ENCODE measurements at regions not wholly inside any gene's neighbourhood (a gene's known extent, or its start where the extent isn't known, plus 50 kb on each side); places are given as distances from the start of the nearest gene placed in this dataset.
A peak's percentile ranks its signal among the peaks of the same experiment; 100 is the strongest.

- Histone ChIP-seq H3K4me1 (ENCODE audit: control insufficient read depth, low read depth, low read length) (no peaks in the 10 kb centered on the region), H3K79me2 (ENCODE audit: control insufficient read depth, insufficient read depth, low read length) (no peaks in the 10 kb centered on the region), H3K36me3 (ENCODE audit: control insufficient read depth, insufficient read depth, low read length) (no peaks in the 10 kb centered on the region), H3K9ac (ENCODE audit: low read length) (no peak overlapping the region), H4K8ac (ENCODE audit: low read depth, low read length) (no peak overlapping the region), H3K56ac (ENCODE audit: low read length) (no peak overlapping the region), H3K79me1 (ENCODE audit: low read length) (no peaks in the 10 kb centered on the region), H2BK5ac (ENCODE audit: low read length) (no peak overlapping the region), H3K4ac (ENCODE audit: low read depth, low read length) (no peak overlapping the region), H3K4me3 (ENCODE audit: low read length) (no peak overlapping the region), H3K27ac (ENCODE audit: low read depth, low read length) (no peak overlapping the region), H4K5ac (ENCODE audit: low read length) (no peak overlapping the region), H3K23ac (ENCODE audit: low read length) (no peak overlapping the region), H3K18ac (ENCODE audit: low read length) (no peak overlapping the region), H3K4me2 (ENCODE audit: low read length) (no peak overlapping the region), H2AK5ac (ENCODE audit: low read length) (no peak overlapping the region), H2BK15ac (replicated peaks; ENCODE audit: low read depth) (no peak overlapping the region), H2BK120ac (ENCODE audit: low read depth, low read length) (no peak overlapping the region), H3K27me3 (ENCODE audit: insufficient read depth, low read length, poor library complexity) (no peaks in the 10 kb centered on the region)
- DNase-seq = no peak
- WGBS (ENCODE audit: extremely low coverage, insufficient coverage, low lambda C conversion rate) = no CpG with 5 or more reads among the region's 1 CpG
These were observed 152.5 kb downstream of the ZNF648 start for GRCh38 chr1:181909010-181909409.

- Histone ChIP-seq H3K79me1 (ENCODE audit: low read length) (no peaks in the 10 kb centered on the region), H3K4ac (ENCODE audit: low read depth, low read length) (no peak overlapping the region), H3K23ac (ENCODE audit: low read length) (no peak overlapping the region), H3K4me1 (ENCODE audit: control insufficient read depth, low read depth, low read length) (no peaks in the 10 kb centered on the region), H3K56ac (ENCODE audit: low read length) (no peak overlapping the region), H3K9ac (ENCODE audit: low read length) (no peak overlapping the region), H2BK15ac (replicated peaks; ENCODE audit: low read depth) (no peak overlapping the region), H3K4me3 (ENCODE audit: low read length) (no peak overlapping the region), H4K5ac (ENCODE audit: low read length) (no peak overlapping the region), H2AK5ac (ENCODE audit: low read length) (no peak overlapping the region), H3K4me2 (ENCODE audit: low read length) (no peak overlapping the region), H3K36me3 (ENCODE audit: control insufficient read depth, insufficient read depth, low read length) (no peaks in the 10 kb centered on the region), H3K18ac (ENCODE audit: low read length) (no peak overlapping the region), H2BK120ac (ENCODE audit: low read depth, low read length) (no peak overlapping the region), H3K27ac (ENCODE audit: low read depth, low read length) (no peak overlapping the region), H2BK5ac (ENCODE audit: low read length) (no peak overlapping the region), H3K79me2 (ENCODE audit: control insufficient read depth, insufficient read depth, low read length) (no peaks in the 10 kb centered on the region), H3K27me3 (ENCODE audit: insufficient read depth, low read length, poor library complexity) (no peaks in the 10 kb centered on the region), H4K8ac (ENCODE audit: low read depth, low read length) (no peak overlapping the region)
- no CpG with 5 or more reads among the region's 6 CpGs for WGBS (ENCODE audit: extremely low coverage, insufficient coverage, low lambda C conversion rate)
- no peak for DNase-seq
These were observed 154.9 kb downstream of the ZNF648 start for GRCh38 chr1:181906631-181907030.

- H4K8ac ChIP-seq (ENCODE audit: low read depth, low read length) = no peak overlapping the region
- no peaks in the 10 kb centered on the region for H3K4me1 ChIP-seq (ENCODE audit: control insufficient read depth, low read depth, low read length)
- H3K27me3 ChIP-seq (ENCODE audit: insufficient read depth, low read length, poor library complexity) = no peaks in the 10 kb centered on the region
- H3K4ac ChIP-seq (ENCODE audit: low read depth, low read length) = no peak overlapping the region
- H2BK5ac ChIP-seq (ENCODE audit: low read length) = no peak overlapping the region
- H3K9ac ChIP-seq (ENCODE audit: low read length) = no peak overlapping the region
- H4K5ac ChIP-seq (ENCODE audit: low read length) = no peak overlapping the region
- H3K4me3 ChIP-seq (ENCODE audit: low read length) = no peak overlapping the region
- H3K79me1 ChIP-seq (ENCODE audit: low read length) = no peaks in the 10 kb centered on the region
- WGBS (ENCODE audit: extremely low coverage, insufficient coverage, low lambda C conversion rate) = no CpG with 5 or more reads among the region's 2 CpGs
- no peaks in the 10 kb centered on the region for H3K79me2 ChIP-seq (ENCODE audit: control insufficient read depth, insufficient read depth, low read length)
- H3K23ac ChIP-seq (ENCODE audit: low read length) = no peak overlapping the region
- no peak overlapping the region for H3K27ac ChIP-seq (ENCODE audit: low read depth, low read length)
- no peak for DNase-seq
- no peak overlapping the region for H3K18ac ChIP-seq (ENCODE audit: low read length)
- no peak overlapping the region for H3K4me2 ChIP-seq (ENCODE audit: low read length)
- H2AK5ac ChIP-seq (ENCODE audit: low read length) = no peak overlapping the region
- no peak overlapping the region for H3K56ac ChIP-seq (ENCODE audit: low read length)
- H3K36me3 ChIP-seq (ENCODE audit: control insufficient read depth, insufficient read depth, low read length) = no peaks in the 10 kb centered on the region
- no peak overlapping the region for H2BK120ac ChIP-seq (ENCODE audit: low read depth, low read length)
- H2BK15ac ChIP-seq (replicated peaks; ENCODE audit: low read depth) = no peak overlapping the region
These were observed 155.4 kb downstream of the ZNF648 start for GRCh38 chr1:181905944-181906597.

GRCh38 chr1:181898773-181899172, 162.7 kb downstream of the ZNF648 start:
- Histone ChIP-seq H3K18ac (ENCODE audit: low read length) (no peak overlapping the region), H3K56ac (ENCODE audit: low read length) (no peak overlapping the region), H4K8ac (ENCODE audit: low read depth, low read length) (no peak overlapping the region), H3K4me1 (ENCODE audit: control insufficient read depth, low read depth, low read length) (no peaks in the 10 kb centered on the region), H3K79me1 (ENCODE audit: low read length) (no peaks in the 10 kb centered on the region), H2AK5ac (ENCODE audit: low read length) (no peak overlapping the region), H2BK5ac (ENCODE audit: low read length) (no peak overlapping the region), H3K27ac (ENCODE audit: low read depth, low read length) (no peak overlapping the region), H3K4me3 (ENCODE audit: low read length) (no peak overlapping the region), H3K36me3 (ENCODE audit: control insufficient read depth, insufficient read depth, low read length) (no peaks in the 10 kb centered on the region), H2BK15ac (replicated peaks; ENCODE audit: low read depth) (no peak overlapping the region), H3K4ac (ENCODE audit: low read depth, low read length) (no peak overlapping the region), H4K5ac (ENCODE audit: low read length) (no peak overlapping the region), H3K27me3 (ENCODE audit: insufficient read depth, low read length, poor library complexity) (no peaks in the 10 kb centered on the region), H3K79me2 (ENCODE audit: control insufficient read depth, insufficient read depth, low read length) (no peaks in the 10 kb centered on the region), H3K9ac (ENCODE audit: low read length) (no peak overlapping the region), H3K4me2 (ENCODE audit: low read length) (no peak overlapping the region), H3K23ac (ENCODE audit: low read length) (no peak overlapping the region), H2BK120ac (ENCODE audit: low read depth, low read length) (no peak overlapping the region)
- DNase-seq = peak; percentile 7

GRCh38 chr1:181896824-181897223, 164.7 kb downstream of the ZNF648 start:
- no peak overlapping the region for H2BK15ac ChIP-seq (replicated peaks; ENCODE audit: low read depth)
- no peaks in the 10 kb centered on the region for H3K36me3 ChIP-seq (ENCODE audit: control insufficient read depth, insufficient read depth, low read length)
- no peak overlapping the region for H2BK120ac ChIP-seq (ENCODE audit: low read depth, low read length)
- H3K18ac ChIP-seq (ENCODE audit: low read length) = no peak overlapping the region
- WGBS (ENCODE audit: extremely low coverage, insufficient coverage, low lambda C conversion rate) = no CpG with 5 or more reads among the region's 2 CpGs
- H3K4me2 ChIP-seq (ENCODE audit: low read length) = no peak overlapping the region
- no peak for DNase-seq
- H3K56ac ChIP-seq (ENCODE audit: low read length) = no peak overlapping the region
- H4K5ac ChIP-seq (ENCODE audit: low read length) = no peak overlapping the region
- H2BK5ac ChIP-seq (ENCODE audit: low read length) = no peak overlapping the region
- H3K4ac ChIP-seq (ENCODE audit: low read depth, low read length) = no peak overlapping the region
- H3K4me1 ChIP-seq (ENCODE audit: control insufficient read depth, low read depth, low read length) = no peaks in the 10 kb centered on the region
- H3K4me3 ChIP-seq (ENCODE audit: low read length) = no peak overlapping the region
- no peak overlapping the region for H3K27ac ChIP-seq (ENCODE audit: low read depth, low read length)
- no peak overlapping the region for H4K8ac ChIP-seq (ENCODE audit: low read depth, low read length)
- no peaks in the 10 kb centered on the region for H3K79me1 ChIP-seq (ENCODE audit: low read length)
- H3K79me2 ChIP-seq (ENCODE audit: control insufficient read depth, insufficient read depth, low read length) = no peaks in the 10 kb centered on the region
- H2AK5ac ChIP-seq (ENCODE audit: low read length) = no peak overlapping the region
- H3K27me3 ChIP-seq (ENCODE audit: insufficient read depth, low read length, poor library complexity) = no peaks in the 10 kb centered on the region
- H3K9ac ChIP-seq (ENCODE audit: low read length) = no peak overlapping the region
- H3K23ac ChIP-seq (ENCODE audit: low read length) = no peak overlapping the region

- Histone ChIP-seq H3K27me3 (ENCODE audit: insufficient read depth, low read length, poor library complexity) (no peaks in the 10 kb centered on the region), H3K23ac (ENCODE audit: low read length) (no peak overlapping the region), H3K18ac (ENCODE audit: low read length) (no peak overlapping the region), H2BK15ac (replicated peaks; ENCODE audit: low read depth) (no peak overlapping the region), H3K4ac (ENCODE audit: low read depth, low read length) (no peak overlapping the region), H3K4me3 (ENCODE audit: low read length) (no peak overlapping the region), H2BK5ac (ENCODE audit: low read length) (no peak overlapping the region), H3K56ac (ENCODE audit: low read length) (no peak overlapping the region), H3K9ac (ENCODE audit: low read length) (no peak overlapping the region), H3K79me2 (ENCODE audit: control insufficient read depth, insufficient read depth, low read length) (no peaks in the 10 kb centered on the region), H3K27ac (ENCODE audit: low read depth, low read length) (no peak overlapping the region), H4K5ac (ENCODE audit: low read length) (no peak overlapping the region), H3K4me1 (ENCODE audit: control insufficient read depth, low read depth, low read length) (no peaks in the 10 kb centered on the region), H3K36me3 (ENCODE audit: control insufficient read depth, insufficient read depth, low read length) (no peaks in the 10 kb centered on the region), H2BK120ac (ENCODE audit: low read depth, low read length) (no peak overlapping the region), H4K8ac (ENCODE audit: low read depth, low read length) (no peak overlapping the region), H3K79me1 (ENCODE audit: low read length) (no peaks in the 10 kb centered on the region), H3K4me2 (ENCODE audit: low read length) (no peak overlapping the region), H2AK5ac (ENCODE audit: low read length) (no peak overlapping the region)
- DNase-seq = no peak
- no CpG with 5 or more reads among the region's 5 CpGs for WGBS (ENCODE audit: extremely low coverage, insufficient coverage, low lambda C conversion rate)
These were observed 167.1 kb downstream of the ZNF648 start for GRCh38 chr1:181894439-181894859.

Data from mesendoderm (in vitro differentiated cells).